GM18867 (cell line): ENCODE measurements at regions not wholly inside any gene's neighbourhood (a gene's known extent, or its start where the extent isn't known, plus 50 kb on each side); places are given as distances from the start of the nearest gene placed in this dataset.

Source experiments
- ATAC-seq: cut with Tn5 transposase; IDR thresholded peaks from one replicate; pipeline ENCODE4 v1.9.1; 2021; ENCODE audit warnings: mild to moderate bottlenecking, moderate library complexity; ENCODE audit not compliant: unreplicated experiment

GRCh38 chr6:159100395-159101182 lies 55.8 kb upstream of the TAGAP start:
- no peak for ATAC-seq

GRCh38 chr6:159099961-159100360 lies 55.2 kb upstream of the TAGAP start:
- ATAC-seq, result no peak

- no peak for ATAC-seq
These were observed 54.5 kb upstream of the TAGAP start for GRCh38 chr6:159099276-159099675.

GRCh38 chr6:159098636-159099106 lies 53.9 kb upstream of the TAGAP start:
- no peak for ATAC-seq

- ATAC-seq, result no peak
These were observed 52.5 kb upstream of the TAGAP start for GRCh38 chr6:159097256-159097655.

- ATAC-seq, result no peak
These were observed 50.8 kb upstream of the TAGAP start for GRCh38 chr6:159095616-159096015.

- ATAC-seq, result no peak
These were observed 49.9 kb upstream of the TAGAP start for GRCh38 chr6:159094444-159095252.
